H7 (cell line): ENCODE measurements at regions not wholly inside any gene's neighbourhood (a gene's known extent, or its start where the extent isn't known, plus 50 kb on each side); places are given as distances from the start of the nearest gene placed in this dataset.
A peak's percentile ranks its signal among the peaks of the same experiment; 100 is the strongest.

Experiments used
- DNase-seq: peaks from one replicate; pipeline ENCODE4 v3.0.0; 2012
- H3K27me3 ChIP-seq: 2 replicates; pipeline ENCODE4 v1.6.0; 2011; ENCODE audit warnings: mild to moderate bottlenecking, low read length; ENCODE audit not compliant: control insufficient read depth, insufficient read depth
- H3K36me3 ChIP-seq: replicated peaks from 2 replicates; pipeline ENCODE4 v1.5.1; 2011; ENCODE audit warnings: low read length; ENCODE audit not compliant: control insufficient read depth, insufficient read depth
- H3K4me3 ChIP-seq: 2 replicates; pipeline ENCODE4 v1.5.1; 2011; ENCODE audit warnings: low read depth, mild to moderate bottlenecking, control low read depth, low read length, moderate library complexity; ENCODE audit not compliant: insufficient read depth

DNA sequence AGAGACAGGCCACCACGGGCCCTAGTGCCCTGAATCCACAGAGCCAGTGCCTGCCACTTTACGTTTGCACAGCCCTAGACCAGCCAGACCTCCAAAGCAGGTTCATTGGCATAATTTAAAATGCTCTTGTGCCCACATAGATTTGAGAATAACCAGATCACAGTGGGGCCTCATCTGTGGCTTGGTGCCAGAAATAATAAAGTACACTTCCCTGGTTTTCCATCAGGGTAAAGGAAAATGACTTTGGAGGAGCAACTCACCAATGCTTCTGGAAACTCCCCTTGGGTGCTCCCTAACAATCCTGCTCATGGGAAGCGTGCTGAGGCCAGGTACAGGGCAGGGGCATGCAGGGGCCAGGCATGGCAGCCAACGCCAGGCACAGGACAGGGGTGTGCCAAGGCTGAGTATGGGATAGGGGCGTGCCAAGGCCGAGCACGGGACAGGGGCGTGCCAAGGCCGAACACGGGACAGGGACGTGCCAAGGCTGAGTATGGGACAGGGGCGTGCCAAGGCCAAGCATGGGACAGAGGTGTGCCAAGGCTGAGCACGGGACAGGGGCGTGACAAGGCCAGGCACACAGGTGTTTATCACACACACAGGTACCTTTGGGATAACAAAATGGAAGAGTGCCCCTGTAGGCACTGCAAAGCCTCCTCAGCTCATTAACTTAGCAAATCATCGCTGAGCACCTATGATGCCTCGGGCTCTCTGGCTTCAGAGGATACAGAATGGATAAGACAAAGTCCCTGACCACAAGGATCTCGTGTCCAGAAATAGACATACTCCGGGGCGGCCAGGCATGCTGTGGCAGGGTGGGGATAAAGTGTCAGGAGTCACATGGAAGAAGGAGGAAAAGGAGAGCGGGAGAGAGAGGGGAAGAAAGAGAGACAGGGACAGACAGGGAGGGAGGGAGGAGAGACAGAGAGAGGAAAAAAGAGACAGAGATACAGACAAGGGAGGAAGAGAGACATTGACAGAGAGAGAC lies 334.7 kb downstream of the EIPR1 start:
- Histone ChIP-seq H3K4me3 (no peak overlapping the region), H3K27me3 (no peaks in the 10 kb centered on the region), H3K36me3 (no peaks in the 10 kb centered on the region)
- DNase-seq = no peak

DNA sequence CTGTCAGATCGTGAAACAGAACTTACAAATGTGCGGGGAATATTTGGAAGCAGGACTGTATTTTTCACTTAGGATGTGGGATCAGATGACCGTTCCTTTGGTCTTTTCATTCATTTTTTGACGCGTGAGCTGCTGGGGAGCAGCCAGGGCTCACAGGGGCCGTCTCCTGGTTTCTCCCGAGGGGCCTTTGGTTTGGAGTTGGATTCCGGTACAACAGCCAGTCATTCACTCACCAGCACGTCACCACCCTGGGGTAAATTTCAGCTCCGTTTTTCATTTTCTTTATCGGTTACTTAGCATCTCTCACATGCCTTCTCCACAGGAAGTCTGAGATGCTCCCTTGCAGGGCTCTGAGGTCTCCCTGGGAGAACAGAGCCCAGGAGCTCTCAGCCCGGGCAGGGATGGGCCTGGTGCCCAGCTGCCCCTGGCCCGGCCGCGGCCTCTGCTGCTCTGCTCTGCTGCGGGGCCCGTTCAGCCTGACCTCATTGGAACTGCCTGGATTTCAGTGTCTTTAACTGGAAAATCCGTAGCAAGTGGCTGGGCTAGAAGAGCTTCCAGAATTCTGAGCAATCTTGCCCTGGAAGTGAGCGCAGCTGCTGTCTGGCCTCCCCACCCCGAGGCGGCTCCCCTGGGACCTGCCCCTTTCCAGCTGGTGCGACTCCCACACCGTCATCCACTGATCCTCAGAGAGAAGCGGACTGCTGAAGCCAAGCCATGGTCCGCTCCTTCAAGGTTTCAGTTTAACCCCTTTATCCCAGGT lies 335.6 kb downstream of the EIPR1 start:
- Histone ChIP-seq H3K36me3 (no peaks in the 10 kb centered on the region), H3K4me3 (no peak overlapping the region), H3K27me3 (no peaks in the 10 kb centered on the region)
- DNase-seq = no peak

DNA sequence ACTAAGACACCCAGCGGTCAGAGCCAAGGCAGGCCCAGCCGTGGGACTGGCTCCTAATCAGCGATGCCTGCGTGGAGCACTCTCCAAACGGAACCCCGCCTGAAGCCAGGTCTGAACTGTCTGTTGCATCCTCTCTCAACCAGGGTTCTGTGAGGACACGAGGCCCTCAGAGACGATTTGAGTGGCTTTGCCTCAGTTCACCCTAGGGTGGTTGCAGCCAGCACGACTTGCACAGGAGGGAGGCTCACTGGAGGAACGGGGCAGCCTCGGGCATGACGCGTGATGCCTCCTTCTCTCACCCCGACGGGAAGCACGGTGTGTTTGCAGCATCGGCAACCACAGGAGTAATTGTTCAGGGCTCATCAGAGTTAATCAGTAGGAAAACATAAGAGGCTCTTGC lies 336.4 kb downstream of the EIPR1 start:
- Histone ChIP-seq H3K36me3 (no peaks in the 10 kb centered on the region), H3K4me3 (no peak overlapping the region), H3K27me3 (no peaks in the 10 kb centered on the region)
- no peak for DNase-seq

DNA sequence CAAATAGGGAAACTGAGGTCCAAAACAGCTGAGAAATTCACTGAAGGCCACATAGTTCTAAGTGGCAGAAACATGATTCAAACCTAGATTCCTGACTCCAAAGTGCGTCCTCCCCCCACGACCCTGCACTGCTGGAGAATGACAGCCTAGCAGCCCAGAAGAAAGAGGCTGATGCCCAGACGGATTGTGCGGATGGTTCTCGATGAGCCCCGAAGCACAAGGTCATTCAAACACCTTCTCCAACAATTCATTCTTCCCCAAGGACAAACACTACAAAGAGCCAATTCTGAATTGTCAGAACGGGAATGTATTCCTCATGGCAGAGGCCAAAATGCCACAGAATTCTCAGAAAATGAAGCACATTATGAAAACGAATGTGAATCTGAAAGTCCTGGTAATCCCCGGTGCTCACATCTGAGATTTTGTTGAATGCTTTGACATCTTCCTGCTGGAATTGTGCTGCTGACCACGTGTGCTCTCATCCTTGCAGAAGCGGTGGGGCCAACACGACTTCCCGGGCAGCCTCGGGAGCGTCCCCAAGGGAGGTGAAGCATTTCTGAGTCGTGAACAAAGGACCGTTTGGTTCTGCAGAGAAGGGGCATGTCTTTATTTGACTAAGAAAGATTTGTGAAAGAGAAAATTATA lies 337.0 kb downstream of the EIPR1 start:
- no peak for DNase-seq
- no peaks in the 10 kb centered on the region for H3K27me3 ChIP-seq

DNA sequence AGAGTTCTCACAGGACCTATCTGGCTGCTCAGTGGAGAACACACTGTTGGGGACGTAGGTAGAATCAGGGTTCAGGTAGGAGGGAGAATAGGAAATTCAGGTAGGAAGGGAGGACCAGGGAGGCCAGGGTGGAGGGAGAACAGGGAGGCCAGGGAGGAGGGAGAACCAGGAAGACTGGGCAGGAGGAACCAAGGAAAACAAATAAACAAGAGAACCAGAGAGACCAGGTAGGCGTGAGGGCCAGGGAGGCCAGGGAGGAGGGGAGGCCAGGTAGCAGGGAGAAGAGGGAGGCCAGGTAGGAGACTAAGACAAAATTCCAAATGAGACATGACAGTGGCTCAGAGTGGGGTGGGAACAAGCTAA lies 337.6 kb downstream of the EIPR1 start:
- no peaks in the 10 kb centered on the region for H3K36me3 ChIP-seq
- DNase-seq = no peak
- H3K27me3 ChIP-seq = no peaks in the 10 kb centered on the region
- no peak overlapping the region for H3K4me3 ChIP-seq

More for the DNA sequence above, 337.0 kb downstream of the EIPR1 start:
- no peak overlapping the region for H3K4me3 ChIP-seq
- no peaks in the 10 kb centered on the region for H3K36me3 ChIP-seq

DNA sequence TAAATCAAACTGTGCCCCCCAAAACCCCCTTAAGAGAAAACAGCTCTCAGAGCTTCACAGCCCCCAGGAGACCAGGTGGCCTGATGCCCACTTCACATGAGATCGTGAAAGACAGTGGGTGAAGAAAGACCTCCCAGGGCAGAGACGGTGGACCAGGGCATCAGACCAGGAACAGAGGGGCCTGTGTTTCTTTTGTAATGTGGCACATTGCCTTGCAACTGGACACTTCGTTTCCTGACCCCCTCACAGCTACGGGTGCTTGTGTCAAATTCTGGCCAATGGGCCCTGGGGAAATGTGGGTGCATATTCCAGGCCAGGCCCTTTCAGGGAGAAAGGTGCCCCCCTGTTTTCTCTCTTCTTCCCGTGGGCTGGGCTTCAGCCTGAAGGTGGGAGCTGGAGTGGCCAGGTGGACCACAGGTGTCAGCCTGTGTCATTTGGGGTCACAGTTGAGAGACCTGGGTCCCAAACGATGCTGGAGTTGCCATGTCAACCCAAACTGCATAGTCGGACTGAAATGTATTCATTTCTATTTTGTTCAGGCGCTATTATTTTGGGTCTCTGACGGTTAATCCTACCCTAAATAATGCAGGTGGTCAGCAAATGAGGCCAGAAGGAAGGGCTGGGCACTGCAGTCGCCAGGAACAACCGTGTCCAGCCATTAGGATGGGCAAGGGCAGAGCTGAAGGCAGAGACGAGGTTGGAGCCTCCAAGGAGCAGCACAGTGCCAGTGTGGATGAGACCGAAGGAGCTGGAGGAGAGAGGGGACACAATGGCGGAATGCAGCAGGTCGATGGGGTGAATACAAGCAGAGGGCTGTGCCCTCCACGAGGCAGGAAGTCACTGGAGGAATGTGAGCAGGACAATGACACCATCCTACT lies 338.2 kb downstream of the EIPR1 start:
- DNase-seq = no peak
- no peaks in the 10 kb centered on the region for H3K27me3 ChIP-seq
- no peaks in the 10 kb centered on the region for H3K36me3 ChIP-seq
- no peak overlapping the region for H3K4me3 ChIP-seq

DNA sequence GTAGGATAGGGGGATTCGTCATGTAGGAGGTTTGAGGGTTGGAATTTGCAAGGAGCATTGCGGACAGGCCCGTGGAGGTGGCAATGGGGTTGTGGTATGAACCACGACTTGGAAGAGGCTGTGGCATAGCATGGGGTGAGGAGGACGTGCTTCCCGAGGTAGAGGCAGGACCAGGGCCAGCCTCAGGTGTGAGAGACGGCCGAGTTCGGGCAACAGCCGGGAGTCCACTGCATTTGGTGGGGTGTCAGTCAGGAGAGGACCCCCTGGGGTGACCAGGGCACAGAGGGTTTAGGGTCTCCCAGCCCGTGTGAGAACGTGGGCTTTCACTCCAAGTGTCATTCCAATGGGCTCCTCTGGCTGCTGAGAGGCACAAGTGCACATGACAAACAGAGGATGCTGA lies 339.0 kb downstream of the EIPR1 start:
- Histone ChIP-seq H3K27me3 (no peaks in the 10 kb centered on the region), H3K36me3 (no peaks in the 10 kb centered on the region), H3K4me3 (no peak overlapping the region)
- DNase-seq = peak; percentile 23

DNA sequence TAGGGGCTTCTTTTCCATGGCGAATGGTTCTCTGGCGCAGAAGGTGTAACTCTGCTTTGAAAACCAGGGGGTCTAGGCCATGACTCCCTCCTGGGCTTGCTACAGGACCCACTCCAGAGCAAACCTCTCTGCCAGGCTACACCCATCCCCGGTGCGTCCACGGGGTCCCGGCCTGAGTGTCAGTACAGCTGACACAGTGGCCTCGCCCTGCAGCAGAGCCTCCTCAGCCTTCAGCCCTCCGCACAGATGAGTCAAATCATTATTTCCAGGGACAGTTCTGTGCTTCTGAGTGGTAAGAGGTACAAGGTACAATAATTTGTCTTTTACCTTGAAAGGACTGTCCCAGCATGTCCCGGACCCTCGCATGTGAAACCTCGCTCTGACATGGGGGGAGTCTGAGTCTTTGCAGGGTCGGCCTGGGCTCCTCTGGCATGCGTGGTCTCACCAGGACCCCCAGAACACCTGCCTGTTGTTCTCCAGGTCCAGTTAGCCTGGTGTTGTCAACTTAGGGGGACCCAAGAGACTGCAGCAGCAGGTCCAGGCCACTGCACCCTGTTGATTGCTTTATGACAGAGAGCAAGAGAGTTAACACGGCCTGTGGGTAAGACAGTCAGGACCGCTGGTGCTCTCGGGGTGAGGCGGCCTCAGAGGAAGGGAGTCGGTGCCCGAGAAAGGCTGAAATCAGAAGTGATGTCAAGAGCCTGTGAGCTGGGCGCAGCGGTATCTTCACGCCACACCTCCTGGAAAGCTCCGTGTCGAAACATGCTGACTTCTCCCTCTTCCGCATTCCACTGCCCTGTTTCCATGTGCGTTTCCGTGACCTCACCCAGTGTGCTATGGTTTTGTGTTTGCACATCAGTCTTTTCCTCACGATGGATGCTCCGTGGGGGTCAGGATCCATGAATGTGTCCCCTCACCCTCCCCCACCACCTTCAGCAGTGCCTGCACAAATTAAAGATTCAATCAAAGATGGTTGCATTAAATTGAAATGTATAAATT lies 340.1 kb downstream of the EIPR1 start:
- peak; percentile 15 for DNase-seq
- Histone ChIP-seq H3K4me3 (no peak overlapping the region), H3K27me3 (no peaks in the 10 kb centered on the region), H3K36me3 (no peaks in the 10 kb centered on the region)

DNA sequence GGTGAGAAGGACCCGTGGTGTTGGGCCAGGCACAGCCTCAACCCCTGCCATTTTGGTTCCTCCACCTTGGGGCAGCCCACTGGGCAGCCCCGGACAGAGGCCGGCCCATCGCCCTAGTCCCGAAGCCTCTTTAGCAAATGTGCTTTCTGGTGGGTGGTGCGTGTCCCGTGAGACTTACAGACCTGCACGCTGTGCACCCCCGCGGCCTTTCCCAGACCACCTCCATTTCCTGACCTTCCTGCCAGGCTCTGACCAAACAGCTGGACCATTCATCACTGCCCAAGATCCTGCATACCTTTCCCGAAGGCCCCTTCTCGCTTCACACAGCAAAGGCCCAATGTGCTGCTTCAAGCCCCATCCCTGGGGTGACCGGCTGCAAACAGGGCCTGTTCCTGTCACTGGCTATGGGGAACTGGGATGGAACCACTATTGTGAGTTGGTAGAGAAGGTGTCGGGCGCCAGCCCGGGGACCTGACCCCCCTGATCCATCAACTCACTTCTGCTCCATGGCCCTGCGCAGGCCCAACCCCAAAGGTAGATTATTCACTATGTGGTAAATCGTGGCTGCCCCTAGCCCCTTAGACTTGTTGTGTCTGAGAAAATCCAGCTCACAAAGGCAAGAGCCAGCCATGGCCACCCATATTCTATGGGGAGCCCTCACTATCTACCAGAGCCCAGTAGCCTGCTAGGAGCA lies 341.0 kb downstream of the EIPR1 start:
- H3K4me3 ChIP-seq = no peak overlapping the region
- no peaks in the 10 kb centered on the region for H3K36me3 ChIP-seq
- no peaks in the 10 kb centered on the region for H3K27me3 ChIP-seq
- DNase-seq = peak; percentile 24

DNA sequence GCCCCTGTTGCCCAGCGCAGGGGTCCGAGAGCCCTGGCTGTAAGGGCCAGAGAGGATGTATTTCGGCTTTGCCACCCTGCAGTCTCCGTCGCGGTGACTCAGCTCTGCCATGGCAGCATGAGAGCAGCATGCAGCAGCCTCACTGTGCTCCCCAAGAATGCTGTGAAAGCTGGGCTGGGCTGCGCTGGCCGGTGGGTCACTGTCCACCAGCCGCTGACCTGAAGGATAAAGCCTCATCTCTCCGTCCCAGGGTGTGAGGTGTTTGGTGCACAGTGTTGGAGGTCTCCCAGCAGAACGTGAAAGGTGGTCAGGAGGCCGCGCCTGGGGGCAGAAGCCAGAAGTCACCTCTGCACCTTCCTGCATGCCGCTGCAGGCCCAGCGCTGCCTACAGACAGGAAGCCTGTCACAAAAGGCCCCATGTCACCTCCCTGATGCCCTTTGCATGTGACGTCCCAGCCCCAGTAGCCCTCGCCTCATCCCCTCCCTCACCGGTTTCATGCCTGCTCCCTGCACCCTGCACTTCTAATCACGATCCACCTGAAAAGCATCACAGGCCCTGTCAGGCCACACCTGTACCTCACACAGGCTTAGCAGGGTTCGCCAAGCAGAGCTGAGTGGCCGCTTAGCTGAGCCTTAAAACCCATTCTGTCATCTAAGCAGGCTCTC lies 342.1 kb downstream of the EIPR1 start:
- H3K27me3 ChIP-seq = no peaks in the 10 kb centered on the region
- peak; percentile 26 for DNase-seq
- no peaks in the 10 kb centered on the region for H3K36me3 ChIP-seq
- H3K4me3 ChIP-seq = no peak overlapping the region

DNA sequence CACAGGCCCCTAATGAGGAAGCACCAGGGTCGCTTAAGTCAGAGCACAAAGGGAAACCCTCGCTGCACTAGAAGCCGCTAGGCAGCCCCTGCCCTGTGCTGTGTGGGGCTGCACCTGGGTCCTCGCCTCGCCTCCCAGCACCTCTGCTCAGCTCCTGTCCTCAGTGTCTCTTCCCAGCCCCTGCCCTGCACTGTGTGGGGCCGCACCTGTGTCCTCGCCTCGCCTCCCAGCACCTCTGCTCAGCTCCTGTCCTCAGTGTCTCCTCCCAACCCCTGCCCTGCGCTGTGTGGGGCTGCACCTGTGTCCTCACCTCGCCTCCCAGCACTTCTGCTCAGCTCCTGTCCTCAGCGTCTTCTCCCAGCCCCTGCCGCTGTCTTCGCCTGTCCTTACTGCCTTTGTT lies 342.8 kb downstream of the EIPR1 start:
- peak; percentile 49 for DNase-seq
- Histone ChIP-seq H3K4me3 (no peak overlapping the region), H3K36me3 (no peaks in the 10 kb centered on the region), H3K27me3 (no peaks in the 10 kb centered on the region)

DNA sequence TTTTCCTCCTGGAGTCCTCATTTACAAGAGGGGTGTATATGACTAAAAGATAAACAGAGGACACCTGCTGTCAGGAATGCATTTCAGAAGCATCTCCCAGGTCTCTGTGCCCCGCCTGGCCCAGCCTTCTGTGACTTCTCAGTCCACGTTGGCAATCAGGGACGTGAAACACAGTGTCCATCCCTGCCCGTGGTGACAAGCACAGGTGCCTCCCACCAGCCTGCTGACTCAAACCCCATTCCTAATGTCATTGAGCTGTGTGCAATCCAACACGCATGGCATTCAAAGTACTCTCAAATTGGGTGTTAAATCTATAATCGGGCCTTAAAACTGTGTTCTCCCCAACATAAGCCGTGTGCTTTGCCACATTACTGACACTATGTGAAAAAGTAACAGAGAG lies 343.2 kb downstream of the EIPR1 start:
- peak; percentile 36 for DNase-seq
- no peaks in the 10 kb centered on the region for H3K36me3 ChIP-seq
- H3K27me3 ChIP-seq = no peaks in the 10 kb centered on the region
- no peak overlapping the region for H3K4me3 ChIP-seq
